ENCODE measurements at regions not wholly inside any gene's neighbourhood (a gene's known extent, or its start where the extent isn't known, plus 50 kb on each side); places are given as distances from the start of the nearest gene placed in this dataset.

- no peak overlapping the region for H3K4me3 Mint-ChIP-seq
- no peaks in the 10 kb centered on the region for H3K36me3 Mint-ChIP-seq (ENCODE audit: low read depth)
- no peaks in the 10 kb centered on the region for H3K4me1 Mint-ChIP-seq
- peaks cover 10% of the 10 kb centered on the region for H3K27me3 Mint-ChIP-seq
- H3K27ac Mint-ChIP-seq: no peak overlapping the region
- no peak for ATAC-seq (replicated peaks)
- no peaks in the 10 kb centered on the region for H3K9me3 Mint-ChIP-seq
These were observed 199.7 kb upstream of the TLE4 start for GRCh38 chr9:79371948-79372555.

DNA sequence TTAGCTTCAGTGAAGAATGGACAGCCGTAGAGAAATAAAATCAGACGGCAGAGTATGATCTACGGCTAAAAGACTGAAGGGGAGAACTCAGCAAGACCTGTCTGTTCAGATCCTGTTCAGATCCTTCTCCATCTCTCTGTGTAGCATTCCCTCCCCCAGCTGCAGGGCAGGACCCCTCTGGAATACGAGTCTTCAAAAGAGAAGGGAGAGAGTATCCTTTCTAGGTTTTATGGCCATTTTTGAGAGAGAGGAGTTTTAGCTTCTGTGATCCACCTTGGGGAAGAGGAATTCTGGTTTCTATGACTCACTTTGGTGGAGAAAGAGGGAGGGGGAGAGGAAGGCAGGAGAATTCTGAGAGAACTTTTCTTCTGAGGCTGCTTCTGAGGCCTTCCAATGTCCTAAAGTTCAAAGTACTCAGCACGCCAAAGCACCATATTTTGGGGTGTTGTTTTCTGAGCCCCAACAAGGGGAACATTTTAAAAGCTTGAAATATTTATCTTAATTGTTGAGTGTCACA lies 194.4 kb upstream of the TLE4 start:
- Mint-ChIP-seq H3K4me3 (no peak overlapping the region), H3K4me1 (no peaks in the 10 kb centered on the region), H3K27ac (no peak overlapping the region), H3K27me3 (peaks cover 14% of the 10 kb centered on the region), H3K36me3 (ENCODE audit: low read depth) (no peaks in the 10 kb centered on the region), H3K9me3 (no peaks in the 10 kb centered on the region)
- no peak for ATAC-seq (replicated peaks)

DNA sequence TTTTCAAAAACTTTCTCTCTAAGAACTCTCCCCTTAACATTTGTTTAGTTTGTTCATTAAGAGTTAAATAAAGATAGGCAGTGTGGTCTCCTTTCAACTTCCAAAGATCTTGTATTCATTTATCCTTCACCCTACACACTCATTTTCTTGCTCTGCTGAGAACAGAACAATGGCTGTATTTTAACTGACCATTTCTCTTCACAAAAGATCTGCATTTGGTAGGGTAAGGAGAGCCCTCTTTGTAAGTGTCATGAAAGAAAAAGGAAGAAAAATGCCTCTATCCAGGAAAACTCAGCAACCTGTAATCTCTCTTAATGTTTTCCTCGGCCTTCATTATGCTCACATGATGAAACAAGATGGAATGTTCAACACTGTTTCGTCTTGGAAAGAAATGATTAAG lies 193.7 kb upstream of the TLE4 start:
- H3K27ac Mint-ChIP-seq: no peak overlapping the region
- no peaks in the 10 kb centered on the region for H3K9me3 Mint-ChIP-seq
- no peak for ATAC-seq (replicated peaks)
- no peaks in the 10 kb centered on the region for H3K36me3 Mint-ChIP-seq (ENCODE audit: low read depth)
- no peaks in the 10 kb centered on the region for H3K4me1 Mint-ChIP-seq
- H3K27me3 Mint-ChIP-seq: peaks cover 11% of the 10 kb centered on the region
- no peak overlapping the region for H3K4me3 Mint-ChIP-seq

DNA sequence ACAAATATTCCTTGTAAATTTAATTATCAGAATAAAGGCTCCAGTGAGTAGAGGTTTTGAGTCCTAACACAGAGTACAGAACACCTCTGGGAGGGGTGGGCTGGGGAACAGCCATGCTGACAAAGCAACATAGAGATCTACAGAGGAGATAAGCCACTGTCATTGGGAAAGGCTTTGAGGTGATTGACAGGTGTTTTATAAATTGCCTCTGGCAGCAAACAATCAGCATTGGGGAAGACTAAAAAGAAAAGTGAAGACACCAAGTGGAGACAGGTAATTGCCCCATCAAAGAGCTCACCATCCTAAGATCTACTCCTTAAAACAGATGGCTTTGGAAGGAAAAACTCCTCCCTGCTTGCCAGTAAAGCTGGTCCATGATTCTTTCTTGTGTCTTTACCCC lies 189.7 kb upstream of the TLE4 start:
- ATAC-seq (replicated peaks): no peak
- H3K4me3 Mint-ChIP-seq: no peak overlapping the region

GRCh38 chr9:79382458-79382857 lies 189.3 kb upstream of the TLE4 start:
- Mint-ChIP-seq H3K27ac (no peak overlapping the region), H3K4me1 (no peaks in the 10 kb centered on the region), H3K9me3 (peaks cover 3% of the 10 kb centered on the region), H3K4me3 (no peak overlapping the region), H3K27me3 (peaks cover 3% of the 10 kb centered on the region), H3K36me3 (ENCODE audit: low read depth) (no peaks in the 10 kb centered on the region)
- ATAC-seq (replicated peaks): no peak

More for the DNA sequence above, 189.7 kb upstream of the TLE4 start:
- H3K27ac Mint-ChIP-seq: no peak overlapping the region
- H3K27me3 Mint-ChIP-seq: peaks cover 3% of the 10 kb centered on the region
- H3K9me3 Mint-ChIP-seq: peaks cover 3% of the 10 kb centered on the region
- no peaks in the 10 kb centered on the region for H3K4me1 Mint-ChIP-seq
- no peaks in the 10 kb centered on the region for H3K36me3 Mint-ChIP-seq (ENCODE audit: low read depth)

- no peak for ATAC-seq (replicated peaks)
- no peak overlapping the region for H3K27ac Mint-ChIP-seq
- H3K9me3 Mint-ChIP-seq: peaks cover 3% of the 10 kb centered on the region
- H3K36me3 Mint-ChIP-seq (ENCODE audit: low read depth): no peaks in the 10 kb centered on the region
- H3K27me3 Mint-ChIP-seq: peaks cover 2% of the 10 kb centered on the region
- H3K4me3 Mint-ChIP-seq: no peak overlapping the region
- H3K4me1 Mint-ChIP-seq: no peaks in the 10 kb centered on the region
These were observed 188.7 kb upstream of the TLE4 start for GRCh38 chr9:79383096-79383495.

- H3K36me3 Mint-ChIP-seq (ENCODE audit: low read depth): no peaks in the 10 kb centered on the region
- no peak for ATAC-seq (replicated peaks)
- H3K4me3 Mint-ChIP-seq: no peak overlapping the region
- peaks cover 3% of the 10 kb centered on the region for H3K9me3 Mint-ChIP-seq
- no peak overlapping the region for H3K27ac Mint-ChIP-seq
- H3K4me1 Mint-ChIP-seq: no peaks in the 10 kb centered on the region
- H3K27me3 Mint-ChIP-seq: no peaks in the 10 kb centered on the region
These were observed 187.7 kb upstream of the TLE4 start for GRCh38 chr9:79384091-79384490.

DNA sequence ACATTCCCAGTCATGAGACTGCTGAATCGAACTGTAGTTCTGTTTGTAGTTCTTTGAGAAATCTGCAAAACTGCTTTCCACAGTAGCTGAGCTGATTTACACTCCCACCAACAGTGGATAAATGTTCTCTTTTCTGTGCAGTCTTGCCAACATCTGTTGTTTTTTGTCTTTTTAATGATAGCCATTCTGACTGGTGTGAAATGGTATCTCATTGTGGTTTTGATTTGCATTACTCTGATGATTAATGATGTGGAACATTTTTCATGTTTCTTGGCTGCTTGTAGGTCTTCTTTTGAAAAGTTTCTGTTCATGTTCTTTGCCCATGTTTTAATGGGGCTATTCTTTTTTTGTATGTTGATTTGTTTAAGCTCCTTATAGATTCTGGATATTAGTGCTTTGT lies 187.3 kb upstream of the TLE4 start:
- ATAC-seq (replicated peaks): no peak
- no peak overlapping the region for H3K27ac Mint-ChIP-seq
- H3K27me3 Mint-ChIP-seq: no peaks in the 10 kb centered on the region
- no peaks in the 10 kb centered on the region for H3K36me3 Mint-ChIP-seq (ENCODE audit: low read depth)
- peaks cover 3% of the 10 kb centered on the region for H3K9me3 Mint-ChIP-seq
- H3K4me3 Mint-ChIP-seq: no peak overlapping the region
- H3K4me1 Mint-ChIP-seq: no peaks in the 10 kb centered on the region

- H3K27me3 Mint-ChIP-seq: peaks cover 11% of the 10 kb centered on the region
- no peak overlapping the region for H3K27ac Mint-ChIP-seq
- no peak for ATAC-seq (replicated peaks)
- no peaks in the 10 kb centered on the region for H3K4me1 Mint-ChIP-seq
- H3K9me3 Mint-ChIP-seq: peaks cover 3% of the 10 kb centered on the region
- H3K36me3 Mint-ChIP-seq (ENCODE audit: low read depth): no peaks in the 10 kb centered on the region
- no peak overlapping the region for H3K4me3 Mint-ChIP-seq
These were observed 184.5 kb upstream of the TLE4 start for GRCh38 chr9:79387101-79387835.

- ATAC-seq (replicated peaks): no peak
- no peaks in the 10 kb centered on the region for H3K4me1 Mint-ChIP-seq
- H3K4me3 Mint-ChIP-seq: no peak overlapping the region
- H3K27me3 Mint-ChIP-seq: peaks cover 19% of the 10 kb centered on the region
- H3K9me3 Mint-ChIP-seq: peaks cover 3% of the 10 kb centered on the region
- H3K36me3 Mint-ChIP-seq (ENCODE audit: low read depth): no peaks in the 10 kb centered on the region
- H3K27ac Mint-ChIP-seq: no peak overlapping the region
These were observed 181.6 kb upstream of the TLE4 start for GRCh38 chr9:79390077-79390698.

DNA sequence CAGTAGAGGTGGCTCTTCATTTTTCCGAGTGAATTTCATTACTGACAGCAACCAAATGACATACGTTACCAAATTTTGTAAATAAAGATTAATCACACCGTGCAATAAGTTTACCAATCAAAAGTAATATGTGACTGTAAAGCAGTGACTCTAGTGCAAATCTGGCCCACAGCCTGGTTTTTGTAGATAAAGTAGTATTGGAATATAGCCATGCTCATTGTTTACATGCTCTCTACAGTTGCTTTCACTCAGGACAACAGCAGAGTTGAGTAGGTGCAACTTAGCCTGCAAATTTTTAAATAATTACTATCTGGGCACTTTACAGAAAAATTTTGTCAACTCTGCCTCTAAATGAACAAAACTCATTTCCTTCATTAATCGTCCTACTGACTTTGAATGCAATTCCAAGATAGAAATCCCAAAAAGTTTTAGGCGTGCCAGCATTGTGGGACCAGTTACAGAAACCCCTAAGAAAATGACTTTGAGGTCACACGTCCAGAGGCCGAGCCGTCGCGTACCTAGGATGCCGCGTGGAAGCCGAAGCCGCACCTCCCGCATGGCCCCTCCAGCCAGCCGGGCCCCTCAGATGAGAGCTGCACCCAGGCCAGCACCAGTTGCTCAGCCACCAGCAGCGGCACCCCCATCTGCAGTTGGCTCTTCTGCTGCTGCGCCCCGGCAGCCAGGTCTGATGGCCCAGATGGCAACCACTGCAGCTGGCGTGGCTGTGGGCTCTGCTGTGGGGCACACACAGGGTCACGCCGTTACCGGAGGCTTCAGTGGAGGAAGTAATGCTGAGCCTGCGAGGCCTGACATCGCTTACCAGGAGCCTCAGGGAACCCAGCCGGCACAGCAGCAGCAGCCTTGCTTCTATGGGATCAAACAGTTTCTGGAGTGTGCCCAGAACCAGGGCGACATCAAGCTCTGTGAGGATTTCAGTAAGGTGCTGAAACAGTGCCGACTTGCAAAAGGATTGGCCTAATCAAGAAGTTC lies 180.7 kb upstream of the TLE4 start:
- Mint-ChIP-seq H3K9me3 (no peaks in the 10 kb centered on the region), H3K27me3 (peaks cover 19% of the 10 kb centered on the region), H3K4me1 (no peaks in the 10 kb centered on the region), H3K36me3 (ENCODE audit: low read depth) (no peaks in the 10 kb centered on the region), H3K27ac (no peak overlapping the region), H3K4me3 (no peak overlapping the region)
- ATAC-seq (replicated peaks): no peak

DNA sequence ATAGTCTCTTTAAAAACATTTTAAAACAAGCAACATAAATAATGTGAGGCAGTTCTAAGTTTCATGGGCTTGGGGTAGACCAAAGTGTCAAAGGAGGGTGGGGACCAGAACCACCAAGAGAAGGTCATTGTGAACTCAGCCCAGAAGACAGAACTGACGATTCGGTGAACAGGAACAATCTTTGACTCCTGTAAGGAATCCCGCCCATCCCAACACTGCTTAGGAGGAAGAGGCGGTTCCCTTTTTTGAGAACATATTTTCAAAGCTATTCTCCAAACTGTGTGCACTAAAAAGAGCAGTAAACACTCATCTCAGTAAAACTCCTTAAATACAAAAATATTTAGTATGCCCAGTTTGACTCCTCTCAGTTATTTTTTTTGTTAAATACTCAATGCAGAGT lies 176.5 kb upstream of the TLE4 start:
- Mint-ChIP-seq H3K4me1 (no peaks in the 10 kb centered on the region), H3K4me3 (no peak overlapping the region), H3K36me3 (ENCODE audit: low read depth) (no peaks in the 10 kb centered on the region), H3K27ac (no peak overlapping the region), H3K27me3 (peaks cover 17% of the 10 kb centered on the region), H3K9me3 (no peaks in the 10 kb centered on the region)
- ATAC-seq (replicated peaks): no peak

- ATAC-seq (replicated peaks): no peak
- H3K36me3 Mint-ChIP-seq (ENCODE audit: low read depth): no peaks in the 10 kb centered on the region
- H3K4me3 Mint-ChIP-seq: no peak overlapping the region
- H3K27me3 Mint-ChIP-seq: peaks cover 12% of the 10 kb centered on the region
- no peaks in the 10 kb centered on the region for H3K4me1 Mint-ChIP-seq
- no peaks in the 10 kb centered on the region for H3K9me3 Mint-ChIP-seq
- H3K27ac Mint-ChIP-seq: no peak overlapping the region
These were observed 176.0 kb upstream of the TLE4 start for GRCh38 chr9:79395755-79396154.

DNA sequence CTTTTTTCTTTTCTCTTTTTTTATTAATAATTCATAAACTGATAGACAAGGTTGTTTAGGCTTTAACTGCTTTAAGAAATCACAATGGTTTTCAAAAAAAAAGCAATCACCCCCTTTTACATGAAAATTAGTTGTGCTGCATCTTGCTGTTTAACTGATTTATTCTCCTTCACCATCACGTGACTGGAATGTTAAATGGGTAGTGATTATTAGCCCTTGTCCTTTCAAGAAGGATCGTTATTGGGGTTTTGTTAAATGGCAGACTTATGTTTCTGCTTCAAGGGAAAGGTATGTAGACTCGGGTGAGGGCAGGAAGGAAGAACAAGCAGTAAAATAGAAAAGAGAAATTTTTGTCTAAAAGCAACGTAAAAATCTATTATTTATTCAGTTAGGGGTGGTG lies 175.6 kb upstream of the TLE4 start:
- H3K27me3 Mint-ChIP-seq: peaks cover 11% of the 10 kb centered on the region
- no peaks in the 10 kb centered on the region for H3K36me3 Mint-ChIP-seq (ENCODE audit: low read depth)
- no peaks in the 10 kb centered on the region for H3K9me3 Mint-ChIP-seq
- no peak overlapping the region for H3K27ac Mint-ChIP-seq
- no peak overlapping the region for H3K4me3 Mint-ChIP-seq
- no peak for ATAC-seq (replicated peaks)
- no peaks in the 10 kb centered on the region for H3K4me1 Mint-ChIP-seq
